Hypothalamus (tissue), 51 donors: ENCODE measurements at regions not wholly inside any gene's neighbourhood (a gene's known extent, or its start where the extent isn't known, plus 50 kb on each side); places are given as distances from the start of the nearest gene placed in this dataset.

Experiments used
- DNase-seq, 51 donors: peaks; one replicate each; lab custom pipeline; 2025; lab: John Stamatoyannopoulos, UW

GRCh38 chr17:56085576-56086267, 67.6 kb upstream of the ANKFN1 start:
- no peak for DNase-seq

- DNase-seq = no peak
These were observed 66.1 kb upstream of the ANKFN1 start for GRCh38 chr17:56087199-56087598.

GRCh38 chr17:56096026-56096810, 57.1 kb upstream of the ANKFN1 start:
- no peak for DNase-seq

GRCh38 chr17:56098746-56099145, 54.5 kb upstream of the ANKFN1 start:
- no peak for DNase-seq

GRCh38 chr17:56099649-56100048, 53.6 kb upstream of the ANKFN1 start:
- DNase-seq = no peak
